Smooth muscle cell (in vitro differentiated cells): ENCODE measurements at regions not wholly inside any gene's neighbourhood (a gene's known extent, or its start where the extent isn't known, plus 50 kb on each side); places are given as distances from the start of the nearest gene placed in this dataset.

Experiments used
- DNase-seq: peaks from one replicate; lab custom pipeline; 2025; ENCODE audit not compliant: unreplicated experiment; lab: John Stamatoyannopoulos, UW
- H2AFZ ChIP-seq: fragments of 200-600 bp; sonication (generic); 2 replicates; pipeline ENCODE4 v1.6.0; 2016; ENCODE audit warnings: antibody characterized with exemption, low read depth, mild to moderate bottlenecking
- H3F3A ChIP-seq: fragments of 200-600 bp; sonication (generic); 2 replicates; pipeline ENCODE4 v1.6.0; 2017; ENCODE audit warnings: antibody characterized with exemption, low read depth
- H3K27ac ChIP-seq: fragments of 200-600 bp; sonication (generic); 2 replicates; pipeline ENCODE4 v1.5.1; 2016; ENCODE audit warnings: low read depth, mild to moderate bottlenecking
- H3K27me3 ChIP-seq: fragments of 200-600 bp; sonication (generic); 2 replicates; pipeline ENCODE4 v1.6.1; 2016; ENCODE audit warnings: low read depth, mild to moderate bottlenecking
- H3K36me3 ChIP-seq: fragments of 200-600 bp; sonication (generic); 2 replicates; pipeline ENCODE4 v1.5.1; 2016; ENCODE audit warnings: low read depth
- H3K4me1 ChIP-seq: fragments of 200-600 bp; sonication (generic); 2 replicates; pipeline ENCODE4 v1.5.1; 2016; ENCODE audit warnings: low read depth
- H3K4me2 ChIP-seq: fragments of 200-600 bp; sonication (generic); 2 replicates; pipeline ENCODE4 v1.6.0; 2016; ENCODE audit warnings: mild to moderate bottlenecking
- H3K4me3 ChIP-seq: fragments of 200-600 bp; sonication (generic); 2 replicates; pipeline ENCODE4 v1.5.1; 2016; ENCODE audit warnings: mild to moderate bottlenecking
- H3K79me2 ChIP-seq: fragments of 200-600 bp; sonication (generic); 2 replicates; pipeline ENCODE4 v1.6.0; 2016; ENCODE audit warnings: low read depth, mild to moderate bottlenecking
- H3K9ac ChIP-seq: fragments of 200-600 bp; sonication (generic); 2 replicates; pipeline ENCODE4 v1.6.0; 2016; ENCODE audit warnings: low read depth
- H3K9me3 ChIP-seq: fragments of 200-600 bp; sonication (generic); replicated peaks from 2 replicates; pipeline ENCODE4 v1.5.1; 2016; ENCODE audit warnings: low read depth
- H4K20me1 ChIP-seq: fragments of 200-600 bp; sonication (generic); 2 replicates; pipeline ENCODE4 v1.6.0; 2016; ENCODE audit warnings: low read depth
- WGBS: methylation state at CpG from one replicate; pipeline ENCODE4 v1.1.7; 2016; ENCODE audit warnings: low lambda C conversion rate; 5-methylcytosine and 5-hydroxymethylcytosine counted together
- TF ChIP-seq, protein P1 (sequence below): fragments of 200-600 bp; sonication (generic); IDR thresholded peaks from 2 replicates; pipeline ENCODE4 v1.5.1; 2017; ENCODE audit warnings: borderline replicate concordance, mild to moderate bottlenecking, antibody characterized with exemption; ENCODE audit not compliant: insufficient read depth, poor library complexity, severe bottlenecking

DNA sequence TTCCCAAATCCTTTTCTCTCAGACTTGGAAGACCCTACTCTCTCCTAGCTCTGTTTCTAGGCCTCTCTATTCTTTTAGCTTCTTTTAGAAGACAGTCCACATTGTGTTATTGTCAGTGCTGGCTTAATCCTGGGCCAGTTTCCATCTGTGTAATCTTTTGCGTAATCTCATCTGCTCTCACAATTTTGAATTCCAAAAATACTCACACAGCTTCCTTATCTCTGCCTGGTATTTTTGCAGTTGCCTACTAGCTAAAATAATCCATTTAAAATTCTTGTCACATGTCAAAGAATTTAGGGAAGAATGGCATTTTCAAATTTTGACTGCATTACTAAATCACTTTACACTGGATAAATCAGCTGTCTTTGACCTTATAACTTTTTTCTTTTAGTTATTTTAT lies 200.6 kb upstream of the MEX3C start:
- Histone ChIP-seq H3K9ac (no peak overlapping the region), H3K4me1 (peaks cover 17% of the 10 kb centered on the region), H3F3A (peaks cover 25% of the 10 kb centered on the region), H3K9me3 (no peaks in the 10 kb centered on the region), H3K36me3 (no peaks in the 10 kb centered on the region), H3K4me2 (peak overlapping the region; percentile 63), H3K27me3 (no peaks in the 10 kb centered on the region), H3K27ac (no peak overlapping the region), H4K20me1 (no peaks in the 10 kb centered on the region), H3K4me3 (no peak overlapping the region), H3K79me2 (no peaks in the 10 kb centered on the region), H2AFZ (peak overlapping the region; percentile 55)
- TF ChIP-seq, protein P1, sequence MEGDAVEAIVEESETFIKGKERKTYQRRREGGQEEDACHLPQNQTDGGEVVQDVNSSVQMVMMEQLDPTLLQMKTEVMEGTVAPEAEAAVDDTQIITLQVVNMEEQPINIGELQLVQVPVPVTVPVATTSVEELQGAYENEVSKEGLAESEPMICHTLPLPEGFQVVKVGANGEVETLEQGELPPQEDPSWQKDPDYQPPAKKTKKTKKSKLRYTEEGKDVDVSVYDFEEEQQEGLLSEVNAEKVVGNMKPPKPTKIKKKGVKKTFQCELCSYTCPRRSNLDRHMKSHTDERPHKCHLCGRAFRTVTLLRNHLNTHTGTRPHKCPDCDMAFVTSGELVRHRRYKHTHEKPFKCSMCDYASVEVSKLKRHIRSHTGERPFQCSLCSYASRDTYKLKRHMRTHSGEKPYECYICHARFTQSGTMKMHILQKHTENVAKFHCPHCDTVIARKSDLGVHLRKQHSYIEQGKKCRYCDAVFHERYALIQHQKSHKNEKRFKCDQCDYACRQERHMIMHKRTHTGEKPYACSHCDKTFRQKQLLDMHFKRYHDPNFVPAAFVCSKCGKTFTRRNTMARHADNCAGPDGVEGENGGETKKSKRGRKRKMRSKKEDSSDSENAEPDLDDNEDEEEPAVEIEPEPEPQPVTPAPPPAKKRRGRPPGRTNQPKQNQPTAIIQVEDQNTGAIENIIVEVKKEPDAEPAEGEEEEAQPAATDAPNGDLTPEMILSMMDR, result no peak
- WGBS, result 42% methylated on average over 1 of the region's 1 CpG
- DNase-seq, result no peak

DNA sequence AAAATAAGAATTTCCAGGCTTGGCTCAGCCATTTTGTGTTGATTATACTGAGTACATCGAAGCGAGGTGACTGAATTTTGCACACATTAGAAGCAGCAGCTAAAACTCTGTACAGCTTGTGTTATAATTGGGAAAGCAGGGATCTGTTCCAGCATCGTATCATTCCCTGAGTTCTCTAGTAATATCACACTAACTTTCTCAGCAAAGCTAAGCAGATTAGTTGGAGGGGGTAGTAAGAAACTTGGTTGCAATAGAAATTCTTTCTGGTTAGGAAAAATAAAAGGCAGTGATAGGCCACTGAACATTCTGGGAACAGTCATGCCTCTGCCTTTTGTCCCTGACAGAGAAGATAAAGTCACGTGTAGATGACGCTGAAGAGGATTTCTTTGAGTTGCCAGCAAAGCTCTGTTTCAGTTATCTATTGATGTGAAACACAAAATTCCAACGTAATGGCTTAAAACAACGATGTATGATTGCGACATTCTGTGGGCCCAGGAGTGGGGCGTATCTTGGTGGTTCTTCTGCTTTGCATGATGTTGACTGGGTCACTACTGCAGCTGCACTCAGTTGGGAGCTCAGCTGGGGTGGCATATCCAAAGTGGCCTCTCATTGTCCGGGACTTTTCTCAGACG lies 202.1 kb upstream of the MEX3C start:
- H3K9ac ChIP-seq, result no peak overlapping the region
- peaks cover 25% of the 10 kb centered on the region for H3F3A ChIP-seq
- H3K4me1 ChIP-seq, result peaks cover 17% of the 10 kb centered on the region
- no peak for DNase-seq
- H3K4me3 ChIP-seq, result no peak overlapping the region
- H3K9me3 ChIP-seq, result no peaks in the 10 kb centered on the region
- TF ChIP-seq, protein P1, result no peak
- H3K79me2 ChIP-seq, result no peaks in the 10 kb centered on the region
- H3K27ac ChIP-seq, result peak overlapping the region; percentile 76
- no peaks in the 10 kb centered on the region for H3K27me3 ChIP-seq
- 42% methylated on average over 11 of the region's 11 CpGs for WGBS
- peak overlapping the region; percentile 54 for H2AFZ ChIP-seq
- H4K20me1 ChIP-seq, result no peaks in the 10 kb centered on the region
- peak overlapping the region; percentile 63 for H3K4me2 ChIP-seq
- no peaks in the 10 kb centered on the region for H3K36me3 ChIP-seq

DNA sequence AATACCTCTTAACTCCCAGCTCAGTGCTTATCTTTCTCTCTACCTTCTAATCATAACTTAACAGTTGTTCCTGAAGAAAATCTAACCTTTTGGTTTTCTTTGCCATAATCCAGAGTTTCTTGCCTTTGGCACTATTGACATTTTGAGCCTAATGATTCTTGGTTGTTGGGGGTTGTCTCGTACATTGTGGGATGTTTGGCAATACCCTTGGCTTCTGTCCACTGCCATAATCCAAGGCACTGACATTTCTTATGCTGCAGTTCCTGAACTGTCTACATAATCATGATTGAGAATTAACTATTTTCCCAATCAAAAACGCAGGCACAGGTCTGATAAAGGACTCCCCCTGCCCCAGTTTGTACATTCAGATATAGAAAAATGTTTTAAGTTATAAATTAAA lies 203.2 kb upstream of the MEX3C start:
- H2AFZ ChIP-seq, result no peak overlapping the region
- no peaks in the 10 kb centered on the region for H3K36me3 ChIP-seq
- peaks cover 17% of the 10 kb centered on the region for H3K4me1 ChIP-seq
- 51% methylated on average over 2 of the region's 2 CpGs for WGBS
- no peaks in the 10 kb centered on the region for H3K79me2 ChIP-seq
- H3K4me3 ChIP-seq, result no peak overlapping the region
- H3K4me2 ChIP-seq, result no peak overlapping the region
- no peaks in the 10 kb centered on the region for H3K27me3 ChIP-seq
- H3K27ac ChIP-seq, result peak overlapping the region; percentile 76
- no peak overlapping the region for H3K9ac ChIP-seq
- TF ChIP-seq, protein P1, result no peak
- no peaks in the 10 kb centered on the region for H4K20me1 ChIP-seq
- no peak for DNase-seq
- no peaks in the 10 kb centered on the region for H3K9me3 ChIP-seq
- peaks cover 25% of the 10 kb centered on the region for H3F3A ChIP-seq

DNA sequence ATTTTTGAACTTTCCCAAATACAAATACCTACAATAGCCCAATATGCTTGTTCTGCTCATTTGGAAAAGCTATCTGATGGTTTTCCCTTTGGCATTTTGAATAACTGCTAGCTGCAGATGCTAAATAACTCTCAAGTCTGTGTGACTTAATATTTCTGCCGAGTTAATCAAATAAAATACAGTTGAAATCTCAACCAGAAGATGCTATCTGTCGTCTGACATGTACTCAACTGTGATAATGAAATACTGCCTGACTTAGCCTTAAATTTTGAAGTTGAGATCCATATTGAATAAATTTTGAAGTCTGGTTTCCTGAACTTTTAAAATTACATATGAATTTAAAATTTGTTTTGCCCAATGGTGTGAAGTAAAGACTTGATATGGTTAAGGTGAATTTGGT lies 204.4 kb upstream of the MEX3C start:
- WGBS, result 91% methylated on average over 2 of the region's 2 CpGs
- TF ChIP-seq, protein P1, result no peak
- no peak overlapping the region for H3K9ac ChIP-seq

More for the DNA sequence above, 204.4 kb upstream of the MEX3C start:
- Histone ChIP-seq H3F3A (peaks cover 25% of the 10 kb centered on the region), H3K9me3 (no peaks in the 10 kb centered on the region), H3K79me2 (no peaks in the 10 kb centered on the region), H3K27ac (no peak overlapping the region), H2AFZ (no peak overlapping the region), H4K20me1 (no peaks in the 10 kb centered on the region), H3K4me1 (peaks cover 17% of the 10 kb centered on the region), H3K36me3 (no peaks in the 10 kb centered on the region), H3K4me3 (no peak overlapping the region), H3K4me2 (no peak overlapping the region), H3K27me3 (no peaks in the 10 kb centered on the region)
- DNase-seq, result no peak
